Skin epidermis (tissue), 12 donors: ENCODE measurements at regions not wholly inside any gene's neighbourhood (a gene's known extent, or its start where the extent isn't known, plus 50 kb on each side); places are given as distances from the start of the nearest gene placed in this dataset.
"Not testable (repeated sequence)": the region's sequence is repeated elsewhere in the genome, so short reads cannot be mapped to it uniquely, and the experiment has no call there.

Source experiments
- H3K27ac ChIP-seq, 21 experiments: fragments of 200-600 bp; sonication (generic) in 11 of 21; one replicate each; pipeline ENCODE4 v1.5.0; 2020; ENCODE audit warnings: mild to moderate bottlenecking in 3 of 21, inconsistent platforms in 2 of 21, moderate library complexity in 2 of 21
- H3K4me3 ChIP-seq, 7 experiments: fragments of 200-600 bp; sonication (generic) in 2 of 7; one replicate each; pipeline ENCODE4 v1.5.0; 2020; ENCODE audit warnings: inconsistent platforms in 2 of 7, mild to moderate bottlenecking in 2 of 7, moderate library complexity in 1 of 7

DNA sequence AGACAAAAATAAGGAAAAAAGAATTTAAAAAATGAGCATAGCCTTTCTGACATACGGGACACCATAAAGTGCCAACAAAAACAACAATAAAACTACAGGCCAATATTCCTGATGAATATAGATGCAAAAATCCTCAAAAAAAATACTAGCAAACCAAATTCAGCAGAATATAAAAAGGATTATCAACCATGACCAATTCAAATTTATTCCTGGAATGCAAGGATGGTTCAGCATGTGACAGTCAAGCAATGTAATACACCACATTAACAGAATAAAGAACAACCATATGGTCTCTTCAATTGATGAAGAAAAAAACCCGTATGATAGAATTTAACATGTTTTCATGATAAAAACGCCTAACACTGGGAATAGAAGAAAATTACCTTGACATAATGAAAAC is 341.7 kb downstream of the PYDC2 start:
- Histone ChIP-seq H3K27ac (no peak overlapping the region), H3K4me3 (no peak overlapping the region)

DNA sequence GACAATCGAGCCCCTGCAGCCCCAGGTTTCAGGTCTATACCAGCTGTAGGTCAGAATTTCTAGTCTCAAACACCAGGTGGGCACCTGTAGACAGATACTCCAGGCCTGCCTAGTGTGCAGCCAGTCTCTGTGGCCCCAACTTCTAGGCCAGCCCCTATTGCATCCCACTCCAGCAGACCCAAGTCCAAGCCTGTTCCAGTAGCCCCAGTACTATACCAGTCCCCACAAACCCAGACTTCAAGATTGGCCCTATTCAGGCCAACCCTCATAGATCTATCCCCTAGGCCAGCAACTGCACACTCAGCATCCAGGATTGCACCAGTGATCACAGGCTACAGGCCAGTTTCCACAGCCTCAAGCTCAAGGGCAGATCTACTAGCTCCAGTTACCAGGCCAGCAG is 344.0 kb downstream of the PYDC2 start:
- no peak overlapping the region for H3K27ac ChIP-seq
- H3K4me3 ChIP-seq = no peak overlapping the region

DNA sequence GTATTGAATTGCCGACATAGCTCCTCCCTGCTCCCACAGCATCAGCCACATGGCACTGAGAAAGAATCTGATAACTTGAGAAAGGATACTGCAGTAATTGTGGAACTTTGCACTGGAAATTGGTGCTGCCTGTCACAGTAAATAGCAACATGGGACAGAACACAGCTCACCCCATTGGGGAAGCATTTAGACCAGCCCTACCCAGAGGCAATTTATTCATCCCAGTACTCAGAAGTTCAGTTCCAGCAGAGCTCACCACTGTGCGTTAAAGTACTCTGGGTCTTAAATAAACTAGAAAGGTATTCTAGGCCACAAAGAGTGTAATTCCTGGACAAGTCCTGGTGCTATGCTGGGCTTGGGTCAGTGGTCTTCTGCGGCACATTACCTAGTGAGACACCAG is 347.1 kb downstream of the PYDC2 start:
- H3K27ac ChIP-seq = no peak overlapping the region

DNA sequence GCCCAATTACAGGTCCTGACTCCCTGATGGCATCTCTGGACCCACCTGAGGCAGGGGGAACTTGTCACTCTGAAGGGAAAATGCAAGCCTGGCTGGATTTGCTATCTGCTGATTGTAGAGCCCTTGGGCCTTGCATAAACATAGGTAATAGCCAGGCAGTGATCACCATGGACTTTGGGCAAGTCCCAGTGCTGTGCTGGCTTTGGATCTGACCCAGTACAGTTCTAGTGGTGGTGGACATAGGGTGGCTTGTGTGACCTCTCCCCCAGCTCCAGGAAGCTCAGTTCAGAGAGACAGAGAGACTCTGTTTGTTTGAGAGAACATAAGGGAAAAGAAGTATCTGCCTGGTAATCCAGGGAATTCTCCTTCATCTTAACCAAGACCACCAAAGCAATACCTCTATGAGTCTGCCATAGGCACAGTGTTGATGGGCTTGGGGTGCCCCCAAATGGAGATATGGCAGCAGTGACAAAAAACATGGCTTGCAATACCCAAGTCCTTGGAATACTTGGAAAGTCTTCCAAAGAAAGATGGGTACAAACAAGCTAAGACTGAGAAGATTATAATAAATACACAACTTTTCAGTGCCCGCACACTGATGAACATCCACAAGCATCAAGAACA is 348.5 kb downstream of the PYDC2 start:
- no peak overlapping the region for H3K27ac ChIP-seq
- no peak overlapping the region for H3K4me3 ChIP-seq

More for the DNA sequence above, 347.1 kb downstream of the PYDC2 start:
- no peak overlapping the region for H3K4me3 ChIP-seq

DNA sequence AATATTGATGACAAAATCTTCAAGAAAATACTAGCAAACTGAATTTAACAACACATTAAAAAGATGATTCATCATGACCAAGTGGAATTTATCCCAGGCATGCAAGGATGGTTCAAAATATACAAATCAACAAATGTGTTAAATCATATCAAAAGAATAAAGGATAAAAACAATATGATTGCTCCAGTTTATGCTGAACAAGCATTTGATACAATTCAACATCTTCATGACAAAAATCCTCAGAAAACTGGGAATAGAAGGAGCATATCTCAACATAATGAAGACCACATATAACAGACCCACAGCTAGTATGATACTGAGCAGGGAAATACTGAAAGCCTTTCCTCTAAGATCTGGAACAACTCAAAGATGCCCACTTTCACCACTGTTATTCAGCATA is 352.3 kb downstream of the PYDC2 start:
- Histone ChIP-seq H3K4me3 (no peak overlapping the region), H3K27ac (no peak overlapping the region)

DNA sequence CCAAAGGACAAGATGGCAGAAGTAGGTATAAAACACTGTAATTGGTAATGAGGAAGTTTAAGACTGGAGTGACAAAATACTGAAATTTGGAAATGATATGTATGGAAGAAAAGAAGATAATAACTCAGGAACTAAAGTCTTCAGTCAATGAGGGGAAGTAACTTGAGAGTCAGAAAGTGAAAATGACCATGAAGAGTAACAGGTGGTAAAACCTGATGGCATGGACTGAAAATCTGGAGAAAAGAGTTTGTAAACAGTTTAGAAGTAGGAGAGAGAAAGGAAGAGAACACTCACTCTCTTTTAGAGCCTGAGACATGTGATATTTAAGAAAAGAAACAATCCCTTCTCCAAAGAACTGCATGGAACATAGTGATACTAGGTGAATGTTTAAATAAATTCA is 387.9 kb downstream of the PYDC2 start:
- H3K27ac ChIP-seq = no peak overlapping the region

DNA sequence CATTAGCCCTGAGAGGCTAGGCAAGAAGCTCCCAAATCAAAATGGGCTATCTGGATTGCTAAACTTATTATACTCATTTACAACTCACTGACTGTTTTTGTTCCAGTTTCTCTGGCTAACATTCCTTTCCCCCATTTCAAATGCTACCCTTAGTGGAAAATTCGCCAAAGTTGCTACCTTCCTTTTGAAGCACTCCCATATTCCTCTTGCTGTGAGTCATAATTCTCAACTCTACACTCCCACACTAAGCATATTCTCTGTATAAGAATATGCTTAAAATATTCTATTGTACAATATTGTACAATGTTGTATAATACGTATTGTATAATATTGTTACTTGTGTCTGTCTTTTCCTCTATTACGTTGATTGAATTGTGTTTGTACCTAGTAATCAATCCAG is 398.6 kb downstream of the PYDC2 start:
- H3K27ac ChIP-seq = no peak overlapping the region
- H3K4me3 ChIP-seq = no peak overlapping the region

More for the DNA sequence above, 387.9 kb downstream of the PYDC2 start:
- no peak overlapping the region for H3K4me3 ChIP-seq

DNA sequence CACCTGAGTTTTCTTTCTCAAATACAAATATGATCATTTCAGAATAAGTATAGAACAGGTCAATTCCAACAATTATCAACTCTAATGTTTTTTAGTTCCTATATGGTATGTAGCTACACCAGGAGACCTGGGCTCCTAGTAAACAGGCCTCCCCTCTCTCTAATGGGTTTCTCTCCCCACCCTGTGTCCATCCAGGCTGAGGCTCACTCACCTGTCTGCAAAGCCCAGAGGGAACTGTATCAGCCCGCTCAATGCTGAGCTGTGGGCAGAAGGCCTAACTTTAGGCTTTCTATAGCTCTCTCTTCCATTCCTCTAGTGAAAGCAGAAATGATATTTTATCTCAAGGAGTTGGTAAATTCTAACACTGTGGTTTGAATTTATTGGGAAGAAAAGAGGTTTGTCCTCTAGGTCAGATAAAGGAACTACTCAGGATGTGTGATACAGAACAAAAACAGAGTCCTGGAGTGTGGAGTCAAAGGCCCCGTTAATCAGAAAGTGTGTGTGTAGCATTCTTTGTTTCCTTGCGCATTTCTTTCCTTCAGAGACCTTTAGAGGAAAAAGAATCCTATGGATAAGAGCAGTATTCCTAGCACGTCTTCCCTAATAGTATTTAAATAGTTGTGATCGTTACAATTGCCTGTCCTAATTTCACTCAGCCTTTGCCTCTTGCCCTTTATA is 408.9 kb downstream of the PYDC2 start:
- Histone ChIP-seq H3K4me3 (no peak overlapping the region), H3K27ac (no peak overlapping the region)

DNA sequence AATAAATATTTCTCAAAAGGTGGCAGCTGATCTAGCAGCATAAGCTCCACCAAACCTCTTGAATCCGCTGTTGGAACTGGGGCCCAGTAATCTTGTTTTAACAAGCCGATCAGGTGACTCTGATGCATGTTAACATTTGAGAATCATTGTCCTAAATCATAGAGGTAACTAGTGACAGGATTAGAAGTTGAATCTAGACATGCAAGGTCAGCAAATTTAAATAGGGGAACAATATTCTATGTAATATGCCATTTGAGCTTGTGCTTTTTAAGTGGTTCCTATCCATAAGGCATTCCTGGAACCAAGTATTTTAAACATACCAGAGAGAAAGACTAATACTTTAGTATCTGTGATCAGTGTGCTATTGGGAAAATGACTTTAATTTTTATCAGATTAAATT is 412.8 kb downstream of the PYDC2 start:
- no peak overlapping the region for H3K27ac ChIP-seq
- no peak overlapping the region for H3K4me3 ChIP-seq

DNA sequence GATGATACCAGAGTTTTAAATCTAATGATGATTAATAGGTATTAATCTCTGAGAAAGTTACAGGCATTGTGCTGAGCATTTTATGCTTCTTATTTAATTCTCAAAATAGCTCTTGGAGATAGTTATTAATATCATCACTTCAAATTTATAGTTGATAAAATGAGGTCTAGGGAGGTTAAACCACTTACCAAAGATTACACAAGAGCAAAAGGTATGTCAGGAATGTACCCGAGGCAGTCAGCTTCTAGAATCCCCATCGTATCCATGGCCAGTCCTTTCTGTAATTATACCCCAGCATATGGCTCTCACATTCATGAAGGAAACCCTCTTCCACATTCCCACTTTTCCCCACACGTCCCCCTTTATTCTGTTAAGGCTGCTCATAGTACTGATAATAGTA is 421.3 kb downstream of the PYDC2 start:
- H3K27ac ChIP-seq = no peak overlapping the region
- H3K4me3 ChIP-seq = no peak overlapping the region

DNA sequence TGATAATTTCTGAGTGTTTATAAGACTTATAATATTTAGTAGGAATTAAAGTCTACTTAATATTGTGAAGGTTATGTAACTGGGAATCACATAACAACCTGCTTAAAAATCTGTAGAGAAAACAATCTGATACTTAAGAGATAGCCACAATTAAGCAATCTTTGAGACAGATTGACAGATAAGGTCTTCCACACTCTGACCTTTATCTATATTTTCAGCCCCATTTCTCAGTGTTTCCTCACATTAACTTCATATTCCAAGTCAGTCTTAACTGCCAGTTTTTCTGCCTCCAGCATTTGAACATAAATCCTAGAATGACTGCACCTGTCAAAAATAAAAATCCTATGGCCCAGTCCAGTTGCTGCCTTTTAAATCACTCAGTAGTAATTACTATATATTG is 423.2 kb downstream of the PYDC2 start:
- Histone ChIP-seq H3K27ac (no peak overlapping the region), H3K4me3 (no peak overlapping the region)

DNA sequence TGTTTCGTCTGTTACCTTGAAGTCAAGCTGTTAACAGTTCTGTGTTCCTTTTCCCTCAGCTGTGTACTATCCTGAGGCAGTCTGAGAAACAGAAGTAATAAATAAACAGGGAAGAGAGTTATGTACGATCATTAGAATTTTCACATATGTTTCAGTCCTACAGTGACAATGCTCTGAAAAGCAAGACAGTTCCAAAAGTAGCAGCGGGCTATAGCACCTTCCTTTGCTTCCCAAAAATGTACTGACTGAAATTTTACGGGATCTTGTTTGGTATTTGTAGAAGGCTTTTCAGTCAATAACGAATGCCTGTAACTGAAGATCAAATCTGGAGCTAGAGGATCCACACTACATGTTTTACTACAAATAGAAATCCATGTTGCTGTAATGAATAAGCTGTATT is 428.1 kb downstream of the PYDC2 start:
- Histone ChIP-seq H3K4me3 (no peak overlapping the region), H3K27ac (no peak overlapping the region)

DNA sequence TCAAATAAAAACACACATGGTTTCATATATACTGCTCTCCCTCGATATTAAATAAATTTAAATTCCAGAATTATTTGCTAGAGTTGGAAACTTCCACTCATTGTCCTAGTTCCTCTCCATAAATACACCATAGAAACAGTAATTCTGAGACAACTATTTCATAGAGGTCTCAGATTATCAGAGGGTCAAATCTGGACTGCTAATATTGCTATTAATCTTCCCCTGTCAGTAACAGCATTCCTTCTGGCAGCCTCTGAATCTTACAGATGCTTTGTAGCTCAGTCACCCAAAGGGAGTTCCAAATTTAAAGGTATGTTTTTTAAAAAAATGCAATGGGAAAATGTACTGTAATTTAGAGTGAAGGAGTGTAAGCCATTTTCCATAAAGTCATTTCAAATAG is 428.8 kb downstream of the PYDC2 start:
- no peak overlapping the region for H3K4me3 ChIP-seq

DNA sequence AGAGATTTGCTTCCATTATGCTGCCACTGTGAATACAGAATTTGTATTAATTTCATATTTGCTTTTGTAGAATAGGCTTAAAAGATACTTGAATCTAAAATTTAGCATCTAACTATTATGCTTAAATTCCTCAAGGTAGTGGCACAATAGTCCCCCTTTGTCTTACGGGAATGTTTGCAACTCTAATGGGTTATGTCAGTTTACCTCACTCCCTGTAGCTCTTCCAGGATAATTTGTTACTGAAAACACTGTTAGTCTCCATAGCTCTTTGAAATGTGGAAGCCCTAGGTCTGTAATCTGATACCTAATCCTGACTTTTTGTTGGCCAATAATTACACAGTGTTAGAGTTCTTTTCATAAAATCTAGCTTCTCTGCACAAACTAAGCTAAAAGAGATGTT is 433.4 kb downstream of the PYDC2 start:
- H3K27ac ChIP-seq = no peak overlapping the region
- H3K4me3 ChIP-seq = no peak overlapping the region

More for the DNA sequence above, 428.8 kb downstream of the PYDC2 start:
- H3K27ac ChIP-seq = no peak overlapping the region

DNA sequence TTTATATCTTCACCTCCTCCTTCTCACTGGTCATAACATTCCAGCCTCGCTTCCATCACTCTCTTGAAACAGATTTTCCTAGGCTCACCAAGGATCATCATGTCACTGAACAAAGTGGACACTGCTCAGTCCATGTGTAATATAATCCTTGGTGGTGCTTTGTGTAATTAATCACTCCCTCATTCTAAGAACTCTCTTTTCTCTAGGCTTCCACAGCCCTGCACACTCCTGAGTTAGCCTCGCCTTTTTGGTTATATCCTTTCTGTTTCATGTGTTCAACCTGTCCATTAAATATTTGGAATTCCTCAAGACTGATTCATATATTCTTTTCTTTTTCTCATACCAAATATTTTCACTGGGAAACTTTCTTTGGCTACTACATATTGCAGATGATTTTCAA is 440.8 kb downstream of the PYDC2 start:
- Histone ChIP-seq H3K27ac (no peak overlapping the region), H3K4me3 (no peak overlapping the region)

DNA sequence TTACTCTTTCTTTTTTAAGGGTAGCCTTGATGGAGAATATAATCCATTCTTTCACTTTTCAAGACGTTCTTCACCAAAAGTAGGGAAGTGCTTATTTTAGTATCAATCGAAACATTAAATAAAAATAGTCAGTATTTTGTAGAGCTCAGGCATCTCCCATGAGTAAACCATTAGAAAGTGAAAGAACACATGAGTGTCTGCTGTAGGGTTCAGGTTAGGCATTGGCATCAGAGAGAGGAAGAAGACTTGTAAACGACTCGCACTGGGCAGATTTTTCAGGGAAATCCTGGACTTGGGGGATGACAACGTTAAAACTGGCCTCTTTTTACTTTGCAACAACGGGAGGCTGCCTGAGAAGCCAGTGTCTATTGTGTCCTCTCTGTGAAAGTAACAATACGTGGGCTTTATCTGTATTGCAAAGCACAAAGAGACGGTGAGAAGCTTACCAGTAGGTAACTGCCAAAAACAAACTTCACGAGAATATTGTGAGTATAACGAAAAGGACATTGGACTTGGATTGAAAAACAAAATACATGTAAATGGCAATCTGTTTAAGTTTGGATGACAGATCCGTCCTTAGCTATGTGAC is 451.7 kb downstream of the PYDC2 start:
- H3K4me3 ChIP-seq = no peak overlapping the region
- H3K27ac ChIP-seq = no peak overlapping the region

DNA sequence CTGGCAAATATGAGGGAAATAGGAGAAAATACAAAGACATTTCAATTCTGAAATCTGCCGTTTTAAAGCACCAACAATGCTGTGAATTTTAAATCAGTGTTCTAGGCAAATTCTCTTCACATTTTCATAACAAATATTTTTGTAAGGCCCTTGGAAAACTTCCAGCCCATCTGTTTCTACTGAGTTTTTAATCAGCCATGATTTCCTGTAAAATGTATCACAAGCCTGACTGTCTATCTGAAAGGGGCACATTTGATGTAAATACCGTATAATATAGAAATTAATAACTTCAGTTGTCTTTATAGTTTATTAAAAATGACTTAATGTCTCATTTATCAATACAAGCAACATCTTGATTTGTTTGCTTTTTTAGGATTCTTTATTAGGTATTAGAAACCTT is 454.7 kb downstream of the PYDC2 start:
- H3K27ac ChIP-seq = peak overlapping the region in 1 of 21 experiments; percentile 11
- no peak overlapping the region for H3K4me3 ChIP-seq

DNA sequence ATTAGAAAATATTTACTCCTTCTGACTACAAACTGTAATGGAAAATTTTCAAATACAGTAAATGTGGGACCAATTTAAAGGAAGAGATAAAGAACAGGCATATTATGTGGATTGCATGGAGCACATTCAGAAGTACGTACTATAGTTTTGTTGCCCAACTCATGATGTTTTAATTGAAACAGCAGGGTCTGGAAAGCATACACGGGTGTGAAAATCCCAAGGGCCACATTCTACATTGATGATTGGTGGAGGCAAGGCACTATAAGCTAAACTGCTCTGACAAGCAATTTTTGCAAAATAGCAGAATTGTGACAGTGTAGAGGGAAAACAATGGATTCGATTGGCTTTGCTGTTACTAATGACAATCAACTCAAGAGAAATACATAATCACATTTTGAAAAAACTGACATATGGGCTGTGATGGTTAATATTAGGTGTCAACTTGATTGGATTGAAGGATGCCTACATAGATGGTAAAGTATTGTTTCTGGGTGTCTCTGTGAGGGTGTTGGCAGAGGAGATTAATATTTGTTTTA is 458.6 kb downstream of the PYDC2 start:
- no peak overlapping the region for H3K27ac ChIP-seq
- H3K4me3 ChIP-seq = no peak overlapping the region

DNA sequence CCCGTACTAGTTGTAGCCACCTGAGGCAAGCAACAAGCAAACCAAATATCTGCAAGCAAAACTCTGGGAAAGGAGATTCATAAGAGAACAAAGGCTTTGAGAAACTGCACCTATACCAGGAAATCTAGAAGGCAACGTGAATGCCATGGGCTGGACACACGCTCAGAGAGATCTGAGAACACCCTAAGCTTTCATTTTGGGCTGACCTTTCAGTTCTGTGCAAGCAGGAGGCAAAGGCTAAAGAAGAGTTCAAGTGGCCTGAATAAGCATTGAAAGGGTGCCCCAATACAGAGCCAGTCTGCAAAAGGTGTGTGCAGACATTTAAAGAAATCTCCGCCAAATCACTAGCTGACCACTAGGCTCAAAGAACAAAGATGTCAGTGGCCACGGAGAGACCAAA is 461.6 kb downstream of the PYDC2 start:
- H3K4me3 ChIP-seq = no peak overlapping the region
- H3K27ac ChIP-seq = no peak overlapping the region

DNA sequence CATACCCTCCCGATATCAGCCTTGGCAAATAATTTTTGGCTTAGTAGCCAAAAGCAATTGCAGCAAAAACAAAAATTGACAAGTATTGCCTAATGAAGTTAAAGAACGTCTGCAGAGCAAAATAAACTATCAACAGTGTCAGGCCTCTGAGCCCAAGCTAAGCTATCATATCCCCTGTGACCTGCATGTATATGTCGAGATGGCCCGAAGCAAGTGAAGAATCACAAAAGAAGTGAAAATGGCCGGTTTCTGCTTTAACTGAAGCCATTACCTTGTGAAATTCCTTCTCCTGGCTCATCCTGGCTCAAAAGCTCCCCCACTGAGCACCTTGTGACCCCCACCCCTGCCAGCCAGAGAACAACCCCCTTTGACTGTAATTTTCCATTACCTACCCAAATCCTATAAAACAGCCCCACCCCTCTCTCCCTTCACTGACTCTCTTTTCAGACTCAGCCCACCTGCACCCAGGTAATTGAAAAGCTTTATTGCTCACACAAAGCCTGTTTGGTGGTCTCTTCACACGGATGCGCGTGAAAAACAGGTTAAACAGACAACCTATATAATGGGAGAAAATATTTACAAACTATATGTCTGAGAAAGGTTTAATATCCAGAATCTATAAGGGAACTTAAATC is 466.3 kb downstream of the PYDC2 start:
- not testable (repeated sequence) for H3K27ac ChIP-seq

DNA sequence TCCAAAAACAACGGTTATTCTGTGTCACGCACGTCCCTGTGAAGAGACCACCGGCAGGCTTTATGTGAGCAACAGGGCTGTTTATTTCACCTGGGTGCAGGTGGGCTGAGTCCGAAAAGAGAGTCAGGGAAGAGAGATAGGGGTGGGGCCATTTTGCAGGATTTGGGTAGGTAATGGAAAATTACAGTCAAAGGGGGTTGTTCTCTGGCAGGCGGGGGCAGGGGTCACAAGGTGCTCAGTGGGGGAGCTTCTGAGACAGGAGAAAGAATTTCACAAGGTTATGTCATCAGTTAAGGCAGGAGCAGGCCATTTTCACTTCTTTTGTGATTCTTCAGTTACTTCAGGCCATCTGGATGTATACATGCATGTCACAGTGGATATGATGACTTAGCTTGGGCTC is 467.0 kb downstream of the PYDC2 start:
- H3K27ac ChIP-seq = not testable (repeated sequence)

More for the DNA sequence above, 466.3 kb downstream of the PYDC2 start:
- not testable (repeated sequence) for H3K4me3 ChIP-seq

More for the DNA sequence above, 467.0 kb downstream of the PYDC2 start:
- H3K4me3 ChIP-seq = not testable (repeated sequence)
